SK-N-SH (cell line): ENCODE measurements at regions not wholly inside any gene's neighbourhood (a gene's known extent, or its start where the extent isn't known, plus 50 kb on each side); places are given as distances from the start of the nearest gene placed in this dataset.

Experiments used
- CTCF ChIA-PET: fragments of 300-600, 350-600 bp; formaldehyde crosslinking; extraction: SDS; loops from one replicate; lab custom pipeline; 2021; lab: Yijun Ruan, JAX
- POLR2A ChIA-PET: fragments of 350-600 bp; sonication (Branson Sonifier 250); formaldehyde crosslinking; extraction: SDS; loops from one replicate; lab custom pipeline; 2020; ENCODE audit warnings: antibody characterized with exemption, inconsistent platforms; lab: Yijun Ruan, JAX
- DNase-seq: peaks from one replicate; pipeline ENCODE4 v3.0.0; 2012
- H2AFZ ChIP-seq: fragments of 200-600 bp; sonication (generic); 2 replicates; pipeline ENCODE4 v1.8.1; 2016; ENCODE audit warnings: antibody characterized with exemption, mild to moderate bottlenecking, low read depth
- H3F3A ChIP-seq: fragments of 200-600 bp; sonication (generic); replicated peaks from 2 replicates; pipeline ENCODE3; 2016; ENCODE audit warnings: antibody characterized with exemption, mild to moderate bottlenecking; ENCODE audit not compliant: insufficient read depth
- H3K27ac ChIP-seq, 2 experiments: fragments of 200-500 bp in 1 of 2; fragments of 200-600 bp in 1 of 2; sonication (Bioruptor generic) in 1 of 2; sonication (generic), shearing (Covaris generic) in 1 of 2; 2 replicates each; pipeline versions ENCODE4 v1.5.1 to v1.6.1; 2014 to 2016; ENCODE audit warnings: low read depth in 2 of 2, inconsistent platforms in 1 of 2, low read length in 1 of 2, mild to moderate bottlenecking in 1 of 2, mixed read lengths in 1 of 2
- H3K27me3 ChIP-seq: fragments of 200-600 bp; sonication (generic), shearing (Covaris generic); 2 replicates; pipeline ENCODE4 v1.6.1; 2016; ENCODE audit warnings: mixed run types; ENCODE audit not compliant: insufficient read depth
- H3K36me3 ChIP-seq, 2 experiments: fragments of 200-500 bp in 1 of 2; fragments of 200-600 bp in 1 of 2; sonication (Bioruptor generic) in 1 of 2; sonication (generic) in 1 of 2; replicated peaks in 1 of 2; 2 replicates each; pipeline versions ENCODE3 to v1.5.1; 2014 to 2016; ENCODE audit warnings: low read length in 1 of 2, mild to moderate bottlenecking in 1 of 2; ENCODE audit not compliant: insufficient read depth in 2 of 2, control insufficient read depth in 1 of 2
- H3K4me1 ChIP-seq, 2 experiments: fragments of 200-500 bp in 1 of 2; fragments of 200-600 bp in 1 of 2; sonication (Bioruptor generic) in 1 of 2; sonication (generic), shearing (Covaris generic) in 1 of 2; 2 replicates each; pipeline versions ENCODE4 v1.5.1 to v1.6.1; 2014 to 2016; ENCODE audit warnings: low read depth in 1 of 2, low read length in 1 of 2, mixed run types in 1 of 2; ENCODE audit not compliant: insufficient read depth in 2 of 2, control insufficient read depth in 1 of 2
- H3K4me2 ChIP-seq: fragments of 200-600 bp; sonication (generic), shearing (Covaris generic); 2 replicates; pipeline ENCODE4 v1.6.1; 2017; ENCODE audit warnings: mixed run types
- H3K4me3 ChIP-seq, 2 experiments: fragments of 200-500 bp in 1 of 2; fragments of 200-600 bp in 1 of 2; sonication (Bioruptor generic) in 1 of 2; sonication (generic), shearing (Covaris generic) in 1 of 2; 2 replicates each; pipeline versions ENCODE4 v1.5.1 to v1.8.1; 2014 to 2016; ENCODE audit warnings: low read depth in 2 of 2, inconsistent platforms in 1 of 2, low read length in 1 of 2, mild to moderate bottlenecking in 1 of 2, mixed read lengths in 1 of 2, moderate library complexity in 1 of 2
- H3K79me2 ChIP-seq: fragments of 200-600 bp; sonication (generic); 2 replicates; pipeline ENCODE4 v1.8.1; 2017; ENCODE audit warnings: mild to moderate bottlenecking; ENCODE audit not compliant: insufficient read depth
- H3K9ac ChIP-seq: fragments of 200-600 bp; sonication (generic); 2 replicates; pipeline ENCODE4 v1.6.1; 2017; ENCODE audit warnings: mixed run types
- H3K9me2 ChIP-seq: fragments of 200-600 bp; sonication (generic); 2 replicates; pipeline ENCODE4 v1.6.1; 2017; ENCODE audit warnings: mixed run types
- H3K9me3 ChIP-seq: fragments of 200-600 bp; sonication (generic); 2 replicates; pipeline ENCODE4 v1.6.1; 2017; ENCODE audit warnings: mixed run types, mild to moderate bottlenecking, moderate library complexity
- H4K20me1 ChIP-seq: fragments of 200-600 bp; sonication (generic); 2 replicates; pipeline ENCODE4 v1.6.1; 2017; ENCODE audit warnings: mild to moderate bottlenecking, mixed run types; ENCODE audit not compliant: insufficient read depth
- CHD2 ChIP-seq: fragments of 150-350 bp; IDR thresholded peaks from 2 replicates; pipeline ENCODE4 v1.6.1; 2018; ENCODE audit warnings: low read length; ENCODE audit not compliant: partially characterized antibody
- ELF1 ChIP-seq: IDR thresholded peaks from 2 replicates; pipeline ENCODE4 v1.4.0; 2012
- FOSL2 ChIP-seq: IDR thresholded peaks from 2 replicates; pipeline ENCODE4 v1.4.0; 2012; ENCODE audit warnings: low read depth, mild to moderate bottlenecking, moderate library complexity, borderline replicate concordance
- FOXM1 ChIP-seq: IDR thresholded peaks from 2 replicates; pipeline ENCODE4 v1.4.0; 2012; ENCODE audit warnings: low read depth, mild to moderate bottlenecking
- GABPA ChIP-seq: IDR thresholded peaks from 2 replicates; pipeline ENCODE4 v1.4.0; 2012; ENCODE audit warnings: low read depth, mild to moderate bottlenecking
- JUND ChIP-seq: IDR thresholded peaks from 2 replicates; pipeline ENCODE4 v1.4.0; 2012
- MAX ChIP-seq: IDR thresholded peaks from 2 replicates; pipeline ENCODE4 v1.4.0; 2012; ENCODE audit warnings: low read depth
- MEF2A ChIP-seq: IDR thresholded peaks from 2 replicates; pipeline ENCODE4 v1.4.0; 2012; ENCODE audit warnings: low read depth, borderline replicate concordance
- NRF1 ChIP-seq: IDR thresholded peaks from 2 replicates; pipeline ENCODE4 v1.6.1; 2012; ENCODE audit warnings: low read depth, mild to moderate bottlenecking, low read length
- POLR2AphosphoS5 ChIP-seq: IDR thresholded peaks from 2 replicates; pipeline ENCODE4 v1.6.1; 2012; ENCODE audit warnings: low read depth, low read length
- TCF12 ChIP-seq: IDR thresholded peaks from 2 replicates; pipeline ENCODE4 v1.4.0; 2012
- TEAD4 ChIP-seq: IDR thresholded peaks from 2 replicates; pipeline ENCODE4 v1.4.0; 2012; ENCODE audit warnings: mild to moderate bottlenecking, borderline replicate concordance; ENCODE audit not compliant: insufficient read depth
- YY1 ChIP-seq: IDR thresholded peaks from 2 replicates; pipeline ENCODE4 v1.4.0; 2012; ENCODE audit warnings: low read depth, mild to moderate bottlenecking
- ZBTB33 ChIP-seq: IDR thresholded peaks from 2 replicates; pipeline ENCODE4 v1.4.0; 2012; ENCODE audit warnings: low read depth, borderline replicate concordance
- WGBS: methylation state at CpG from one replicate; pipeline ENCODE4 v1.1.6; 2017; ENCODE audit warnings: low lambda C conversion rate; 5-methylcytosine and 5-hydroxymethylcytosine counted together
- TF ChIP-seq, protein P1 (sequence below): fragments of 150-350 bp; IDR thresholded peaks from 2 replicates; pipeline ENCODE4 v1.6.1; 2016; ENCODE audit warnings: mild to moderate bottlenecking, low read depth, low read length

- WGBS = 17% methylated on average over 7 of the region's 7 CpGs
- H4K20me1 ChIP-seq = no peaks in the 10 kb centered on the region
- CTCF ChIA-PET = no interaction called here
- no peaks in the 10 kb centered on the region for H3K27me3 ChIP-seq
- POLR2A ChIA-PET = no interaction called here
- no peaks in the 10 kb centered on the region for H3K9me2 ChIP-seq
- no peaks in the 10 kb centered on the region for H3K9me3 ChIP-seq
- H3K4me1 ChIP-seq = no peaks in the 10 kb centered on the region
- no peak overlapping the region for H3K4me3 ChIP-seq
- H3K79me2 ChIP-seq = no peaks in the 10 kb centered on the region
- H3F3A ChIP-seq = no peaks in the 10 kb centered on the region
- no peak overlapping the region for H3K27ac ChIP-seq
- no peak for DNase-seq
- no peak overlapping the region for H3K4me2 ChIP-seq
- H3K9ac ChIP-seq = no peak overlapping the region
- TF ChIP-seq MEF2A = no peak
- no peak for TF ChIP-seq ZBTB33
- no peak for TF ChIP-seq CHD2
- TF ChIP-seq NRF1 = no peak
- TF ChIP-seq ELF1 = no peak
- no peak for TF ChIP-seq FOXM1
- TF ChIP-seq, protein P1, sequence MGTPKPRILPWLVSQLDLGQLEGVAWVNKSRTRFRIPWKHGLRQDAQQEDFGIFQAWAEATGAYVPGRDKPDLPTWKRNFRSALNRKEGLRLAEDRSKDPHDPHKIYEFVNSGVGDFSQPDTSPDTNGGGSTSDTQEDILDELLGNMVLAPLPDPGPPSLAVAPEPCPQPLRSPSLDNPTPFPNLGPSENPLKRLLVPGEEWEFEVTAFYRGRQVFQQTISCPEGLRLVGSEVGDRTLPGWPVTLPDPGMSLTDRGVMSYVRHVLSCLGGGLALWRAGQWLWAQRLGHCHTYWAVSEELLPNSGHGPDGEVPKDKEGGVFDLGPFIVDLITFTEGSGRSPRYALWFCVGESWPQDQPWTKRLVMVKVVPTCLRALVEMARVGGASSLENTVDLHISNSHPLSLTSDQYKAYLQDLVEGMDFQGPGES = no peak
- no peak for TF ChIP-seq MAX
- TF ChIP-seq FOSL2 = no peak
- no peak for TF ChIP-seq TCF12
- no peak for TF ChIP-seq YY1
- no peak for TF ChIP-seq TEAD4
- TF ChIP-seq GABPA = no peak
- H3K36me3 ChIP-seq = no peaks in the 10 kb centered on the region
- no peak overlapping the region for H2AFZ ChIP-seq
Measured at GRCh38 chr12:66767536-66767935, 88.7 kb upstream of the GRIP1 start.

DNA sequence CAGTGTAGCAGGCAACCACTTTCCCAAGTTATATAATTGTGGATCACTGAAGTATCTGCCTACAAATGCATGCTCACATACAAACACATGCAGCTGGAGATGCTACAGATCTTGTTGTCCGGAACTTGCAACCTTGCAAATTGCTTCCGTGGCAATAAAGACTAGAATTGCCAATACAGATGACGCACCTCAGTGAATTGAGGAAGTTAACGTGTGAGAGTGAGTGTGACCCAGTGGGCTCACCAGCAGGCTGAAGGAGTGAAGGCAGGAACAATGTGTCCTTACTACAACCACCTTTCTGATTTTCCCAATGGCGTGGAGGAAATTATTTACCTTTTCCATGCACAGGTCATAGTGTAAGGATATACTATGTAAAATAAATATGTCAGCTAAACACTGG, 89.4 kb upstream of the GRIP1 start:
- Histone ChIP-seq H3K27me3 (no peaks in the 10 kb centered on the region), H4K20me1 (no peaks in the 10 kb centered on the region), H3F3A (no peaks in the 10 kb centered on the region), H3K9ac (no peak overlapping the region), H3K36me3 (no peaks in the 10 kb centered on the region), H3K27ac (no peak overlapping the region), H3K4me2 (no peak overlapping the region), H3K4me3 (no peak overlapping the region), H3K4me1 (no peaks in the 10 kb centered on the region), H2AFZ (no peak overlapping the region), H3K9me3 (no peaks in the 10 kb centered on the region), H3K79me2 (no peaks in the 10 kb centered on the region), H3K9me2 (no peaks in the 10 kb centered on the region)
- WGBS = 27% methylated on average over 5 of the region's 5 CpGs
- CTCF ChIA-PET = interaction anchor here (0.6 kb wide), 1 partner anchor 39 kb away, joined by 3 read pairs; no protein-coding TSS in a partner anchor
- no peak for DNase-seq
- POLR2A ChIA-PET = no interaction called here
- no peak for TF ChIP-seq FOXM1
- no peak for TF ChIP-seq JUND
- no peak for TF ChIP-seq POLR2AphosphoS5
- no peak for TF ChIP-seq FOSL2
- TF ChIP-seq TEAD4 = no peak
- TF ChIP-seq, protein P1 = no peak
